GM18867 (cell line): ENCODE measurements at regions not wholly inside any gene's neighbourhood (a gene's known extent, or its start where the extent isn't known, plus 50 kb on each side); places are given as distances from the start of the nearest gene placed in this dataset.
"Not testable (repeated sequence)": the region's sequence is repeated elsewhere in the genome, so short reads cannot be mapped to it uniquely, and the experiment has no call there.

Source experiments
- ATAC-seq: cut with Tn5 transposase; IDR thresholded peaks from one replicate; pipeline ENCODE4 v1.9.1; 2021; ENCODE audit warnings: mild to moderate bottlenecking, moderate library complexity; ENCODE audit not compliant: unreplicated experiment

- ATAC-seq, result no peak
These were observed 171.8 kb upstream of the PCSK5 start for GRCh38 chr9:75718677-75719076.

DNA sequence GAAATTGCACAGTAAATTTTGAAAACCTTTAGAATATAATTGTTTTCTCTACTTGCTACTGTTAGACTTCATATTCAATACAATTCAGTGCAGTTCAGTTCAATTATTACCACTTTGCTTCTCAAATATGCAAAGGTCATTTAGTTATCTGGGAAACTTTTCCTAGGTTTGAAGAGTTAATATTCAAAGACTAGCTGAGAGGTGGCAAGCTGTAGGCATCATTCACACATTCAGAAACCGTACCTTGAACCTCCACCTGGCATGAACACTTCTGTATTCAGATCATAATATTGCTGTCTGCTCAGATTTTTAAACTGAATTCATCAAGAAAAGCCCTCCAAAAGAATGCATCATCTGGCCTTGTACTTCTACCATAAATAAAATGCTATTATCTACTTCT is 162.1 kb upstream of the PCSK5 start:
- no peak for ATAC-seq

- no peak for ATAC-seq
These were observed 155.7 kb upstream of the PCSK5 start for GRCh38 chr9:75734802-75735201.

DNA sequence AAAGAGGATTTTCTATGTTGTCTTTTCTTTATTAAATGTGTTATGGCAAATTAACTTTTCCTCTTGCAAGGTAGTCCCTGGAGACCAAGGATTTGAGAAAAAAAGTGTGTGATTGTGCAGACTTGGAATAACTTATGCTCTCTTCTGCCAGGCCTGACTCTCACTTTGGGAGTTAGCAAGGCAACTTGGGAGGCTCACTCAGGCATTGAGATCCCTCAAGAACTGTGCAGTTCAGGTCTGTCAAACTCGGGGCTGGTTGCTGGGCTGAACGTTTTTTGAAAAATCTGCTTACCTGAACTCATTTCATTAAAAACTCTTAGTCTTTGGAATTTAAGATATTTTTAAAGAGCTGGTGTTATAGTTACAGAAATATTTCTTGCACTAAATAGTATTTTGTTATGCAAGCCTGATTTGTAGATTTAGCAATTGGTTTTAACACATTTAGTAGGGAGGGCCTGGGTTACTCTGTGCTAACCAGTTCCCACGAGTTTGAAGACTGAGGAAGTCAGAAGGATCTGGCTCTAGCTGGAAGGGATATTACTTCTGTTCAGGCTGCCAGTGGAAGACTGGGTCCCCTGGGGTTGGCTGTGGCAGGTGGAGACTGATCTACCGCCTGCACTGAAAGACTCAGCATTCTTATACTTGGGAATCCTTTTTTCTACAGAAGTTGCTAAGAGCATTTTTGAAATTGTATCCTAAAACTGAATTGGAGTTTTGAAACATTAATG is 150.4 kb upstream of the PCSK5 start:
- ATAC-seq, result no peak

- ATAC-seq, result no peak
These were observed 146.6 kb upstream of the PCSK5 start for GRCh38 chr9:75743855-75744254.

DNA sequence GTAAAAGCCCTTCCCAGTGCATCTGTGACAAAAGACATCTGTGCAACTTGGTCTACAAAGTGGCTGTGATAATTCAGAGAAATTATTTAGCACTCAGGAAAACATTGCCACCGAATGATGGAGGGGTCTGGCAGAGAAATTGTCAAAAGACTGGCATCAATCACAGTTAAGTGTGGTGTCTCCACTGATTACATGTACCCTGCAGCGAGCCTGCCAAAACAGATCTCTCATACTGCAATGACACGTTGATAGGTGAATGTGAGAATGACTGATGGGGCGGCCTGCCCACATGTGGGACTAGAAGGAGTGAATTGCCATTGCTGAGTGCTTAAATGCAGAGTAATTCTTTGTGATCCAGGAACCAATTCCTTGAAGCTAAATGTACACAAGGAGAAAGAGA is 136.4 kb upstream of the PCSK5 start:
- ATAC-seq, result no peak

- ATAC-seq, result no peak
These were observed 115.3 kb upstream of the PCSK5 start for GRCh38 chr9:75775166-75775565.

DNA sequence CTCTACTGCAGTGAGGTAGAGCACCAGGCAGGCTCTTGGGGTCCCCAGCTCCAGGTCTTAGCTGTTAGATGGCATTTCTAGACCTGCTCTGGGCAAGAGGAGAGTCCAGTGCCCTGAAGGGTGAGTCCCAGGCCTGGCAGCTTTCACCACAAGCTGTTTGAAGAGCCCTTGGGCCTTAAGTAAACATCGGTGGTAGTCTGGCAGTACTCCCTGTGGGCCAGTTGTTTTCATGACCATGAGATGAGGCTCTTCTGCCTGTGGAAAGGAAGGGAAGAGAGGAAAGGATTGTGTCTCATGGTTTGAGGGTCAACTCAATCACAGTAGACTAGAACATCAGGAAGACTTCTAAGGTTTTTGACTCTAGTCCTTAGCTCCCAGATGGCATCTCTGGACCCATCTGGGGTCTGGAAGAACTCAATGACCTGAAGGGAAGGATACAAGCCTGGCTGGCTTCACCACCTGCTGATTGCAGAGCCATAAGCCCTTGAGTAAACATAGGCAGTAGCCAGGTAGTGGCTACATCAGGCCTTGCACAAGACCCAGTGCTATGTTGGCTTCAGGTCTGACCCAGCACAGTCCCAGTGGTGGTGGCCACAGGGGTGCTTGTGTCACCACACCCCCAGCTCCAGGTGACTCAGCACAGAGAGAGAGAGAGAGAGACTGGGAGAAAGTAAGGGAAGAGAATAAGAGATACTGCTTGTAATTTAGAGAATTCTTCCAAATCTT is 114.3 kb upstream of the PCSK5 start:
- no peak for ATAC-seq

- no peak for ATAC-seq
These were observed 110.3 kb upstream of the PCSK5 start for GRCh38 chr9:75780185-75780584.

DNA sequence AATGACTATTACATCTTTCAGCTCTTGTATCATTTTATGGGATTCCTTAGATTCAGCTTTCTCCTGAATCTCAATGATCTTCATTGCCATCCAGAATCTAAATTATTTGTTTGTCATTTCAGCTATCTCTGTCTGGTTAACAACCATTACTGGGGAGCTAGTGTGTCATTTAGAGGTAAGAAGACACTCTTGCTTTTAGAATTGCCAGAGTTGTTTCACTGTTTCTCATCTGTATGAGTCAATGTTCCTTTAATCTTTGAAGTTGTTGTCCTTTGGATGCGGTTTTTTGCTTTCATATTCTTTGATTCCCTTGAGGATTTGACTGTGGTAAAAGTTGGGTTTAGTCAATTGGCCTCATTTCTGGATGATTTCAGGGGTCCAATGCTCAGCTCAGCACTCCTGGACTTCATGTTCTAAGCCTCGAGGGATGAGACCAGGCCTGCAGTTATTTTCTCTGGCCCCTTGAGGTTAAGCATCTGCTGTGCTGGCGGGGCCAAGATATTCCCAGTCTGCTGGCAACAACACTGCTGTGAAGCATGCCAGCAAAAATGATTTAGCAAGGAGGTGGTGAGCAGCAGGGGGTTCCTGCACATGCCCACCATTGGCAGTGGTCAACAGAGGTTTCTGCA is 102.4 kb upstream of the PCSK5 start:
- ATAC-seq, result no peak

DNA sequence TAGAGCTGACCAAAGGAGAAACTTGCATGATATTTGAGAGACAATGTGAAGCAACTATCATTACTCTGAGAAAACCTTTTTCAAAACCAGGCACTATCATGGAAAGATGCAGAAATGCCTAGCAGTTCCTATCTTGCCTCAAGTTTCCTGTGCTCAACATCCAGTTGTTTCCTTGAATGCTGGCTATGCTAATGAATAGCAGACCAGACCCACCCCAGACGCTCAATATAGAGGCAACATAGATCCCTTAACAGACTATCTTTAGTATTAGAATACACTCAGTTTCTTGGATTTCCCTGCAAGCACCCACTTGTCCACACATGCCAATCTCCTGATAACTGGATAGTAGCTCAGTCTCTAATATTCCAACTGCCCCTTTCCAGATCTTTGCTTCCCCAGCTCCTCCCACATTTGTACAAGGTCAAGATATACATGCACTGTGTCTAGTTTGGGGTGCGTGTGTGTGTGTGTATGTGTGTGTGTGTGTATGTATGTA is 93.3 kb upstream of the PCSK5 start:
- no peak for ATAC-seq

- no peak for ATAC-seq
These were observed 92.0 kb upstream of the PCSK5 start for GRCh38 chr9:75798505-75798904.

DNA sequence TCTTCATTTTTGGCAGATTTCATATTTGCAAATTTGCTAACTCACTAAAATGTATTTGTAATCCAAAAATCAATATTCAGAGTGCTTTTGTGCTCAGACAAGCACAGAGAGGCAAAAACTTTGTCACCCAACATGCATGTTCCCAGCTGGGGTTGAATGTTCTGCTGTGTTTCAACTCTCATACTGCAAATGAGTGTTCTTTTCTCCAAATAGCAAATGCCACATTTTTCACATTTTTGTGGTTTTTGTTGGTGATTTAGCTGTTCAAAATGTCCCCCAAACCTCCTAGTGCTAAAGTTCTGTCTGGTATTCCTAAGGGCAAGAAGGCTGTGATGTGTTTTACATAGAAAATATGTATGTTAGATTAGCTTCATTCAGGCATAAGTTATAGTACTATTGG is 87.3 kb upstream of the PCSK5 start:
- no peak for ATAC-seq

DNA sequence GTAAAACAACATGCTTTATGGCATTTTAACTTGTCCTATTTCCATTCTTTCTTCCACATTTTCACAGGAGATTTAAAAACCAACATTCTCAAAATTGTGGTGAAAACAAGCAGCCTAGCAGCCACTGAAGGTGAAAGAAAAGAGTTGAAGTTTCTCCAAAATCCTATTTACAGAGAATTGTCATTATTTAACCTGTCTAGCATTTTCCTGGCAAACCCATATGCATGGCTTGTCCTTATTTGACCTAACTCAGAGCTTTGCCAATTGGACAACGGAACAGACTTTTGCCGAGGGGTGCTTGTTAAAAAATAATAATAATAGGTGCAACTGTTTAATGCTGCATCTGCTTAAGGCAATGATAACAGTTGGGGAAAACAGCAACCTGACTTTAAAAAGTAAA is 80.4 kb upstream of the PCSK5 start:
- no peak for ATAC-seq

GRCh38 chr9:75811692-75812091 is 78.8 kb upstream of the PCSK5 start:
- no peak for ATAC-seq

DNA sequence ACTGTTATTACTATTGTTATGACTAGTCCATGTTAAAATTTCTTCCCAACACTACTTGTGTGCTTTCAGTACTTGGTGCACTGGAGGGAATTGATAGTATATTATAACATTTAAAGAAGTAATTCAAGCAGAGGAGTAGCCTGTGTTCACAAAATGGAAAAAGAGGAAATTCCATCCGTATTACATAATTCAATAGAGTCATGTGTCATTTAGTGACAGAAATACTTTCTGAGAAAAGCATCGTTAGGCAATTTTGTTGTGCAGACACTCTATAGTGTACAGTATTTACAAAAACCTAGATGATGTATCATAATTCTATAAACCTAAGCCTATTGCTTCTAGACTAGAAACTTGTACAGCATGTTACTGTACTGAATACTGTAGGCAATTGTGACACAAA is 78.3 kb upstream of the PCSK5 start:
- ATAC-seq, result no peak

- no peak for ATAC-seq
These were observed 75.8 kb upstream of the PCSK5 start for GRCh38 chr9:75814667-75815066.

GRCh38 chr9:75820471-75821115 is 69.9 kb upstream of the PCSK5 start:
- ATAC-seq, result not testable (repeated sequence)

GRCh38 chr9:75823151-75823550 is 67.3 kb upstream of the PCSK5 start:
- ATAC-seq, result no peak

- no peak for ATAC-seq
These were observed 65.5 kb upstream of the PCSK5 start for GRCh38 chr9:75824816-75825568.

- no peak for ATAC-seq
These were observed 64.2 kb upstream of the PCSK5 start for GRCh38 chr9:75826314-75826713.
